ENCODE measurements at regions not wholly inside any gene's neighbourhood (a gene's known extent, or its start where the extent isn't known, plus 50 kb on each side); places are given as distances from the start of the nearest gene placed in this dataset.

DNA sequence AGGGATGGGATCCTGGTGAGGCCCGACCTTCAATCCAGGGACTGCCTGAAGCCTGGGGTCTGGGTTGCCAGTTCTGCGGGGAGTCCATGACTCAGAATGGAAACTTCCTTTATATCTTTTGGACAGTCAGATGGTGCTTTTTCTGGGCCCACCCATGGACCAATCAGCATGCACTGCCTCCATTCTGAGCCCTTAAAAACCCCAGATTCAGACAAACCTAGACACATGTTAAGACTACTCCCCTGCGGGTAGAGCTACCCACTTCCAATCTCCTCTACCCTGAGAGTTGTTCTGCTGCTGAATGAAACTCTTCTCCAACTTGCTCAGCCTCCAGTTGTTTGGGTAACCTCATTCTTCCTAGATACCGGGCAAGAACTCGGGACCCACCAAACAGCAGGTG lies 1315.2 kb upstream of the MIR17HG start:
- POLR2A ChIA-PET, result no interaction called here
- H3K4me1 ChIP-seq, result no peaks in the 10 kb centered on the region
- CTCF ChIA-PET, result no interaction called here
- no peak for ATAC-seq
- 44% methylated on average over 5 of the region's 5 CpGs for WGBS (ENCODE audit: missing lambda C conversion rate)
- H3K27ac ChIP-seq, result no peak overlapping the region
- H3K4me3 ChIP-seq, result no peak overlapping the region
- no peak overlapping the region for H3K4me2 ChIP-seq
- DNase-seq (ENCODE audit: low read depth in 1 of 2, low spot score in 1 of 2), result no peak
- H3K9me3 ChIP-seq, result no peaks in the 10 kb centered on the region
- TF ChIP-seq RFX5 (IDR thresholded peaks at IDR 0.05) (no peak), RCOR1 (IDR thresholded peaks at IDR 0.05; ENCODE audit: low read depth, low read length) (no peak), MAX (IDR thresholded peaks at IDR 0.05) (no peak), HOXB5 (CRISPR knock-in tag; IDR thresholded peaks at IDR 0.05) (no peak), EP300 (IDR thresholded peaks at IDR 0.05) (no peak), HEYL (CRISPR knock-in tag; IDR thresholded peaks at IDR 0.05) (no peak), HOXB13 (CRISPR knock-in tag; IDR thresholded peaks at IDR 0.05; ENCODE audit: low read depth) (no peak), CEBPB (IDR thresholded peaks at IDR 0.05) (no peak), CHD2 (IDR thresholded peaks at IDR 0.05; ENCODE audit: low read length, partially characterized antibody) (no peak), PBX3 (IDR thresholded peaks at IDR 0.05) (no peak), JUNB (IDR thresholded peaks at IDR 0.05) (no peak), CBX2 (IDR thresholded peaks at IDR 0.05; ENCODE audit: borderline replicate concordance, low read depth) (no peak), HES2 (IDR thresholded peaks at IDR 0.05) (no peak), E2F6 (IDR thresholded peaks at IDR 0.05; ENCODE audit: borderline replicate concordance, low read depth) (no peak), USF2 (IDR thresholded peaks at IDR 0.05) (no peak), PHF8 (IDR thresholded peaks at IDR 0.05; ENCODE audit: borderline replicate concordance, low read depth) (no peak), EHMT2 (IDR thresholded peaks at IDR 0.05; ENCODE audit: low read depth) (no peak)
- FAIRE-seq, result no peak

DNA sequence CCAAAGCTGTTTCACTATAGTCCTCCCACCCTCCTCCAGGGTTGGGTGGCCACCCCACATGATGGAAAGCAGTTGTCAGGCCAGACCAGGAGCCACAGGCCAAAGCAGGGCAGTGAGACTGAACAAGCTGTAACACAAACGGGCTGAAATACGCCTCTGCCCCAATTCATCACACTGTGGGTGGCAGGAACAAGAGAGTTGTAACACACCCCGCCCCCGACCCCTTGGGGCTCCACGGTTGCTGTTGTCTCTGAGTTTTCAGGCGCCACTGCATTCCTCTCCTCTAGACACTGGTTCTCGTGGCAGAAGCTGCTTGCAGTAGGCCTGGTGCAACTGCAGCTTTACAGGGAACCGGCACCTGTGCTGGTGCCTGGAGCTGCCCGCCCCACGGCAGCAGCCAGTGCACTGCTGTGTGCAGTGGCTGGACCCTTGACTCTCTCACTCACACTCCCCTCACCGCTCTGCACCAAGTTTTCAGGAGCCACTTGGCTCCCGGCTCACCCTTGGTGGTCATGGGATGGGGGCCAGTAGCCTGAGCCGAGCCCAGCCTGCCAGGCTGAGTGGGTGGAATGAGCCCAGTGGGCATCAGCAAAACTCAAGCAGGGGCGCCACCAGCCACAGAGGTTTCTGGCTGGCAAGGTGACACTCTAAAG lies 1314.5 kb upstream of the MIR17HG start:
- ChIA-PET POLR2A (no interaction called here), CTCF (no interaction called here)
- TF ChIP-seq HES2 (IDR thresholded peaks at IDR 0.05), result no peak
- TF ChIP-seq NPAS2 (CRISPR knock-in tag; IDR thresholded peaks at IDR 0.05; ENCODE audit: borderline replicate concordance), result no peak
- TF ChIP-seq REST (IDR thresholded peaks at IDR 0.05), result no peak
- TF ChIP-seq RNF2 (IDR thresholded peaks at IDR 0.05; ENCODE audit: borderline replicate concordance, low read depth), result no peak
- TF ChIP-seq FOXS1 (CRISPR knock-in tag; IDR thresholded peaks at IDR 0.05), result no peak
- TF ChIP-seq NR3C1 (IDR thresholded peaks at IDR 0.05), result no peak
- TF ChIP-seq CBX8 (IDR thresholded peaks at IDR 0.05), result no peak
- no peak for TF ChIP-seq SREBF2 (IDR thresholded peaks at IDR 0.05)
- no peak for TF ChIP-seq CHD2 (IDR thresholded peaks at IDR 0.05; ENCODE audit: low read length, partially characterized antibody)
- no peak for TF ChIP-seq EP300 (IDR thresholded peaks at IDR 0.05)
- TF ChIP-seq, protein P1, sequence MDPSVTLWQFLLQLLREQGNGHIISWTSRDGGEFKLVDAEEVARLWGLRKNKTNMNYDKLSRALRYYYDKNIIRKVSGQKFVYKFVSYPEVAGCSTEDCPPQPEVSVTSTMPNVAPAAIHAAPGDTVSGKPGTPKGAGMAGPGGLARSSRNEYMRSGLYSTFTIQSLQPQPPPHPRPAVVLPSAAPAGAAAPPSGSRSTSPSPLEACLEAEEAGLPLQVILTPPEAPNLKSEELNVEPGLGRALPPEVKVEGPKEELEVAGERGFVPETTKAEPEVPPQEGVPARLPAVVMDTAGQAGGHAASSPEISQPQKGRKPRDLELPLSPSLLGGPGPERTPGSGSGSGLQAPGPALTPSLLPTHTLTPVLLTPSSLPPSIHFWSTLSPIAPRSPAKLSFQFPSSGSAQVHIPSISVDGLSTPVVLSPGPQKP (IDR thresholded peaks at IDR 0.05; ENCODE audit: low read depth, low read length), result no peak
- TF ChIP-seq MYC (IDR thresholded peaks at IDR 0.05; ENCODE audit: borderline replicate concordance, low read length), result no peak
- no peak for DNase-seq (ENCODE audit: low read depth in 1 of 2, low spot score in 1 of 2)
- no peak overlapping the region for H3K27ac ChIP-seq
- 62% methylated on average over 9 of the region's 14 CpGs for WGBS (ENCODE audit: missing lambda C conversion rate)
- no peak for FAIRE-seq
- H3K9me3 ChIP-seq, result no peaks in the 10 kb centered on the region
- H3K4me2 ChIP-seq, result no peak overlapping the region
- no peak overlapping the region for H3K4me3 ChIP-seq
- no peak for ATAC-seq
- no peaks in the 10 kb centered on the region for H3K4me1 ChIP-seq
